ENCODE measurements at regions not wholly inside any gene's neighbourhood (a gene's known extent, or its start where the extent isn't known, plus 50 kb on each side); places are given as distances from the start of the nearest gene placed in this dataset.
A peak's percentile ranks its signal among the peaks of the same experiment; 100 is the strongest.

DNA sequence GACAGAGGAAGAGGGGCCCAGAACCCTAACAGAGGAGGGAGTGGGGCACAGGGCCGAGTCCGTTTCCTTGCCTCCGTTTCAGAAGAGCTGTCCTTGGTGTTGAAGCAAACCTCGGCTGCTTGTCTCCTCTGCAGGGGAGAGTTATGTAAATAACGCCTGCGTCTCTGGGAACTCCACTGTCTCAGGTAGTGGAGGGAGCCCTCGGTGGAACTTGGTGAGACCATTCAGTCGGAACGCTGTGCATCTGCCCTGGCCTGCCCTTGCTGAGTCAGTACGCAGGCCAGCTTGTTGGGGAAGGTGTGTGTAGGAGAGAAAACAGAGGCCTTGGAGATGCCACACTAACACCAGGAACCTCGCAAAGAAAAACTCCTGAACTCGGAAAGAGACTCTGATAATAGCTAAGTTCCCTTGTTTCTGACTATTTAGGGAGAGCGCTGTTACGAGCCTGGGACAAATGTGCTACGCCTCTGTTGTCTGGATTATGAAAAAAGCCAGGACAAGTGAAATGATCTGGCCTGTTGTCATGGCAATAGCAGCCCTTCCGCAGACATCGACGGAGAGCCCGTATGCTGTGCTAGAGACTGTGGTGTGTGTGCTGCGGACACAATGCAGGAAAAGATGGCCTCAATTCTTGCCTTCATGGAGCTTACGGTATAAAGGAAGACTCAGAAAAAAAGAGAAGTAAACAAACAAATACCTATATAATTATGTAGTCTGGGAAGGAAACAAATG is 94.6 kb upstream of the AKT3 start:
- DNase-seq (ENCODE audit: low read depth, low spot score) = no peak

DNA sequence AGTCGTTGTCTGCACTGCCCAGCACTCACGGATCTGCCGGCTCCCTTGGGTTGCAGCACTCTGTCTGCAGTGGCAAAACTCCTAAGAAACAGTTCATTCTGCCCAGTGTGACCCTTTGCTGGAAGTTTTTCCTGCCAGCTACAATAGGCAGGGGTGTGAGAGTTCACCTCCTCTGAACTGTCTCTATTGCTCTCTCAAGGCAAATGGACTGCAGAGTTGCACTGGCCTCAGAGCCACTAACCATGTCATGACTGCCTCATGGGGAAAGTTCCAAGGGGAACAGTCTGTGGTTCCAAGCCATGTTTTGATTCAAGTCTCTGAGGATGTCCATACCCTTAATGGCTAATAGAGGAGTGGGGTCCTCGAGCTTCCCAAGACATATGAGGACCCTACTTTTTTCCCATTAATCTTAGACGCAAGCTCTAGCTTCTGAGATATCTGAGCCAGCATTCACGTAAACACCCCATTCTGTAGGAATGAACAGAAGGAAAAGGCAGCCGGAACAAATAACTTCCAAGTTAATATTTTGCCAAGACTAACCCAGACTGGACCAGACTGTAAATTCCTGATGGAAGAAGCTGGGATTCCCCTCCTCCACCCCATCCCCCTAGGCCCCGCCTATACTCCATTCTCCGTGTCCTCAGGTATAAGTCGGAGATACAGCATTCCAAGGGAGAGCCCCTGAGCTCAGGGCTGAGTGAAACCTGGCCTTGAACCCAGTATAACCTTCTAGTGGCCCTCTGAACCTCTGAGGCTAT is 93.8 kb upstream of the AKT3 start:
- no peak for DNase-seq (ENCODE audit: low read depth, low spot score)

DNA sequence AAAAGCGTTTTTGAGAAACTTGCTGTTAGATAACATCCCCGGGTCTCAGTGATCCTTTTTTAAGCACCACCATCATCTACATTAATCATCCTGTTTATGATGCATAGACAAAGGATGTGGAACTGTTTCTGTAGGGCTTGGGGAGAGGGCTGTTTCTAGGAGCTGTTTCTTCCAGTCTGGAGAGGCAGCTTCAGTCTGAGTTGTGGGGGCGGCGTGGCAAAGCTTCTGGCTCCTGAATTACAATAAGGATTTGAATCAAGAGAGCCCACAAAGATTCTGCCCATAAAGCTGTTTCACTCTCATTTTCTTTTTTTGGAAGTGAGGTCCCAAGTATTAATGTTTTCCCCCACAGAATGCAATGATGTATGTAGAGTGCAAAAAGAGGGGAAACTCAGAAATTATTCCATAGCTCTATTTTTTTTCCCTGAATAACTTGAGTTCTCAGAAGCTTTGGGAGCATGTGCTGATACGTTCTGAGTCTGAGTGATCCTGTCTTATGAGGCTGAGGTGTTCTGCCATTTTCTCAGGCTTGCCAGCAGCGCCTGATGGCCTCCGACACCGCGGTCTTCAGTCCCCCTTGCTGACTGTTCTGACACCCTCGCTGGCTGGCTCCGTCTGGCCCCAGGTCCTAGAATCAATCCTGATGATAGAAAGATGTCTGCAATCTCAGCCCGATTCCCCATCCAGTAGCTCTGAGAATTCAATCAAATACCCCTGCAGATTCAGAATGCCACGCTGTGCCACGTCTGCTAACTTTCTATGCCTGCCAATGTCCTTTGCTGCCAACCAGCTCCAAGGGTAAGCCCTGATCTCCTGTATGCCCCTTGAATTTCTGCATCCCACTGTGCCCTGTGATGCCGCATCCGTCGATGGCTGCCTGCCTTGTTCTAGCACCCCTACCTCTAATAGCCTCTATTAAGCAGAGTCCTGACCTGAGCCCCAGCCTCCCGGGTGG is 92.4 kb upstream of the AKT3 start:
- DNase-seq (ENCODE audit: low read depth, low spot score) = no peak

DNA sequence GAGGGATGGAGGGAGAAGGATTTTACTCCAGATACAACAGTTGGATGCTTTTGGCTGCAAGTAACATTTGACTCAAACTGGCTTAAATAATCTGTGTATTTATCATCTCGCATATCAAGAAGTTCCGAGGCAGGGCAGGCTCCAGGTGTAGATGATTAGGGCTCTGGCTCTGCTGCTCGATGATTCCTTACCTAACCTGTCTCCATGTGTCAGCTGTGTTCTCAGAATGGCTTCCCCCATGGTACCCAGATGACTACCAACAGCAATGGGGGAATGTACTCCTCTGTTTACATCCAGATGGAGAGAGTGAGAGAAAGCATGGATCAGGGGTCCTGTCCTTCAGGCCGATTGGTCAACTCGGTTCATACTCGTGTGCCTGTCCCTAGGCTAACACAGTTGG is 90.4 kb upstream of the AKT3 start:
- DNase-seq (ENCODE audit: low read depth, low spot score) = no peak

DNA sequence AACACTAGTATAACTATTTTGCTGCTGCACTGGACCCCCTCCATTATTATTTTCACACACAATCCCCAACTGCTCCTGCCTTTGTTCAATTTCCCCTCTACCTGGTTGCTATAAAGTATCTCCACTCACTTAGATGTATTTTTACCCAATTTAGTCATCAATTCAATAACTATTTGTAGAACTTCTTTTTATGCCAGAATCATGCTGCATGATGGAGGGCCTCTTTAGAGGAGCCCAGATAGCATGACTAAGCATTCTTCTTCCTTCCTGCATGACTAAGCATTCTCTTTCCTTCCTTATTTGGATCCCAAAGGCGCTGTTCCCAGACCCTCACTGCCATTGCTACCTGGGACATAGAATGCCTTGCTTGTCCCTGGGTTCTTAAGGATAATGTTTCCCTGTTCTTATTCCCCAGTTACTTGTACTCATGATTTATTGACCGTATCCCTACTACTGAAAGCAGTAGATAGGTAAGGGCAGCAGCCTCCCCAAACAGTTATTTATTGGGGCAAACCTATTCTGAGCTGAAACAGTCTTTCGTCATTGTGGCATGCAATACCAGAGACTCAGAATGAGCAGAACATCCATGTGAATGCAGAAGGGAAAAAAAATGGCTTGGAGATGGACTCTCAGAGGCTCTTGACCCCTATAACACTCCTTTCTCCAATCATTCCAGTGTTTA is 89.3 kb upstream of the AKT3 start:
- no peak for DNase-seq (ENCODE audit: low read depth, low spot score)

DNA sequence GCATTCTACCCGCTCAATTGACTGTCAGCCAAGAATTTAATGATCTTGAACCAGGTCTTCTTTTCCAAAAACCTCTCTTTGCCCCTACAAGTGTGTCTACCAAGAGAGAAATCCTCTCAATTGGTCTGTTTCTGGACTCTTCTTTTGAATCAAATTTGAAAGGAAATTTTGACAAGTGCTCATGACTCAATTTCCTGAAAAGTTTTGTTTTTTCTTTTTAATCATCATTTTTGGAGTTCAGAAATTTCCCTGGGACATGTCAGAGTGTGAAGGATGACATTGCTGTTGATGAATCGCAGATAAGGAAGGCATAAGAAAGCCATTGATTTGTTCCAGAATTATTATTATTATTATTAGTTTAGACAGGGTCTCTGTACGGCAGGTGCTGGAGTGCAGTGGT is 88.2 kb upstream of the AKT3 start:
- DNase-seq (ENCODE audit: low read depth, low spot score) = no peak

DNA sequence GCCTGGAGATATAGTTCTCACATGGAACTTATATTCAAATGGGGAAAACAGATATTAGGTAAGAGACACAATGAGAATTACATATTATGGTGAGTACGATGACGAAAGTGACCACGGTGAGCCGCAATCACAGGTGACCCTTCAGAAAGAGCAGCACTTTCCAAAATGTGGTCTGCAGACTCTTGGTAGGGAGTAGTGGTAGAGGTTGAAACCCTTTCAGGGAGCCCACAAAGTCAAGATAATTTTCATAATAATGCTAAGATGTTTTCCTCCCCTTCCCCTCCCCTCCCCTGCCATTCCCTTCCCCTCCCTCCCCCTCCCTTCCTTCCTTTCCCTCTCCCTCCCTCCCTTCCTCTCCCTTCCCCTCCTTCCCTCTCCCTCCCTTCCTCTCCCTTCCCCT is 83.5 kb upstream of the AKT3 start:
- DNase-seq (ENCODE audit: low read depth, low spot score) = no peak

DNA sequence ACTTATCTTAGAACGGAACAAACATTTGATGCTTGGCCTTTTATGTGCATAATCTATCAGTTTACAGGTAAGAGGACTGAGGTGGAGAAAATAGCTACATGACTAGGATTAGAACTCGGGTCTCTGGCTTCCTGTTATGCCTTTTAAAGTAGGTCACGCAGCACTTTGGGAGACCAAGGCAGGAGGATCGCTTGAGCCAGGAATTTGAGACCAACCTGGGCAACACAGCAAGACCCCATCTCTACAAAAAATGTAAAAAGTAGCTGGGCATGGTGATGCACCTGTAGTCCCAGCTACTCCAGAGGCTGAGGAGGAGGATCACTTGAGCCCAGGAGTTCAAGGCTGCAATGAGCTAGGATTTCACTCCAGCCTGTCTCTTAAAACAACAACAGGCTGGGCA is 81.9 kb upstream of the AKT3 start:
- DNase-seq (ENCODE audit: low read depth, low spot score) = no peak

DNA sequence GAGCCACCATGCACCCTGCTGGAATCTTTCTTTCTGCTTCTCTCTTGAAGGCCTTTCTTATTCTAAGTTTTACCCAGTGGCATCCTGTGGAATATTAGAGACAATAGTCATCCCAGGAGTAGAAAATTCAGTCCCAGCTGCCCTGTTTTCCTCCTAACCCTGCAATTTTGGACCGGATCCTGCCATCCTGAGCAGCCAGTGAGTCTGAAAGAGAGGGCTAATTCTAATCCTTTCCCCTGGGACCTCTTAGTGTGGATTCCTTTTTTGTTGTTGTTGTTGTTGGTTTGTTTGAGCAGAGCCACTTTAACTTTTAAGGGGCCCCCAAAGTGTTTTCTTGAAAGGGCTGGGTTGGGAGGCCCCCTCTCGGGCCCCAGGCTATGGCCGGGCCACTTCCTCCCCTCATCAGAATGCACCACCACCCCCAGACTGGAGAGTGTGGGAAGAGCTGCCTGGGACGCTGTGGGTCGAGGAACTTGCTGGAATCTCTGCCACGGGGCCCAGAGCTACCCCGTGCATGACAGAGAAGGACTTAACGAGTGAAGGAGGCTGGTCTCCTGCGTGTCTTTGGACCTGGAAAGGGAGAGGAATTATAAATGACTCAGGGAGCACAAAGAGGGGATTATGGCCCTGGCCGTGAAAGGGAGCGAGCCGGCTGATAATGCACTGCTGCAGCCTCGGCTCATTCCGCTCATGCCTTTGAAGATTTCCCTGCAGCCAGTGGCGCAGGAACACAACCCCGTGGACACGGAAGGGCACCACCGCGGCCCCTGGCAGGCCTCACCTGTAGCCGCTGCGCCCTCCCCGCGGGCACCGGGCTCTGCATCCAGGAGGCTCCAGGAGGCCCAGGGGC is 81.0 kb upstream of the AKT3 start:
- DNase-seq (ENCODE audit: low read depth, low spot score) = no peak

DNA sequence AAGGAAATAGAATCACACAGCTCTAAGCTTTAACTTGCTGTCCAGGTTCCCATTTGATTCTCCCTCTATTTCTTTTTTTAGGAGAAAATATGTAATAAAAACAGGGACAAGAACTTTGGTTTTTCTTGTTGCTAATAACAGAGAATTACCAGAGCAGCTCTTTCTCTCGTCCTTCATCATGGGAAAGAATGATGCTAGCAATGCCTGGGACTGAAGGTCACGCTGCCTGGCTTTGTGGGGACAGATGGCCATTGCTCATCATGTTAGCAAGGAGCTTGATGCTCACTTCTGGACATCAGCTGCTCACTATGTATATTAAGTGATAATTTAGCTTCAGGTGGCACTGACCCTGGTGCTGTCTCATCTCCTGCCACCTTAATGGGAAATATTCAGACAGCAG is 77.3 kb upstream of the AKT3 start:
- DNase-seq (ENCODE audit: low read depth, low spot score) = no peak

DNA sequence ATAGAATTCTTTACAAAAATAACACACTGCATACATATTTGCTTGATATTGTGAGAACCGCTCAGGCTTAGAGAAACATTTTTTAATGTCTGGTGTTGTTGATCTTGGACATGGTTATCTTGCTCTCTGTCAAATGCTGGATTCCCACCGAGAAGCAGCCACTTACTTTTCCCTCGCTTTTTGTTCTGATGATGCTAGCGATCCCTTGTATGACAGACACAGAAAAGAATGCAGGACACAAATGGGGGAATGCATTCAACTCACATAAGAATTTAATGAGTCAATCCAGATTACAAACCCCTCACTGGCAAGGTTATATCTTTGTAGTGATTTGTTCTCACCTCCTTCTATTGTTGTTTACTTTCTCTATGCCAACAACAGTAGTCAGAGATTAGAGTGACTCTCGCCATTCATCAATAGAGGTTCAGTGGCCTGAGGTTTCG is 76.8 kb upstream of the AKT3 start:
- DNase-seq (ENCODE audit: low read depth, low spot score) = peak; percentile 91

DNA sequence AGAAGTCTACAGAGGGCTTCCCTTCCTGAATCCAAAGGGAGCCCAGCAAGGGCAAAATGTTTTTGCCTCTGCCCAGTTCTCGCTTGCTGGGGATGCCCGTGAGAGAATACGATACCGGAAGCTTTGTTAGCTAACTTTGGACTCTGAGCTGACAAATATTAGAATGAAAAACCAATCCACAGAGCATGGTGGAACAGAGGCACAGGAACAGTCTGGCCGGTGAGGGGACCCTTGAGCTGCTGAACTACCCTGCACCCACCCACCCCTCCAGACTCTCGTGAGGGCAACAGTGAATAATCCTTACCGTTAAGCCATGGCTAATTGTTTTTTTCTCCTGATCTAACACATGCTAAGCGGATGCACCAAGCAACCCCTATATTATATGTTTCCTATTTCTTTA is 76.3 kb upstream of the AKT3 start:
- no peak for DNase-seq (ENCODE audit: low read depth, low spot score)

DNA sequence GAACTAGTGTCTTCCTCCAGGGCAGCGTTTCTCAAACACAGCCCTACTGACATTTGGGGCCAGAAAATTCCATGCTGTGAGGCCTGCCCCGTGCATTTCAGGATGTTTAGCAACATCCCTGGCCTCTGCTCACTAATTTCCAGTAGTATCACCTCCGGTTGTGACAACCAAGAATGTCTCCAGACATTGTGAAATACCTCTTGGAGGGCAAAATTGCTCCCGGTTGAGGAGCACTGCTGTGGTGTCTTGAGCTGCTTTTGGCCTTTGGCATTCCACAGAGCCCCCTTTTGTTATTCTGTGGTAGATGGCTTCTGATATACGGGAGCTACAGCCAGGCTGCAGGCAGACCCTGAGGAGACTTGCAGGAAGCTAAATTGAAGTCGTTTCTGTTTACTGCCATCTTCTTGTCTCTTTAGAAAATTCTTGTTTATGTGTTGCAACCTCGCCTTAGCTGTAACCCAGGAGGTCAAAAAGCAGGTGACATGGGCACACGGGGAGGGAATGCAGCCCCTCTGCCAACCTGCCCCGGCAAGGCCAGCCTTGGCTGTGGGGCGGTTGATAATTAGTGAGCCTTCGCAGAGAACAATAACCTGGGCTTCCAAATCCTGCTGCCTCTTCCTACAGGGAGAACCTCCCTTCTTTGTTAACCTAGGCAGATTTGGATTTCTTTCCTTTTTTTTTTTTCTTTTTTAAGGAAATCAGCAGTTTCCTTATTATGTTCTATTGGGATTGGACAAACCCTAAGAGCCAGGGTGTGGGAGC is 74.7 kb upstream of the AKT3 start:
- no peak for DNase-seq (ENCODE audit: low read depth, low spot score)

DNA sequence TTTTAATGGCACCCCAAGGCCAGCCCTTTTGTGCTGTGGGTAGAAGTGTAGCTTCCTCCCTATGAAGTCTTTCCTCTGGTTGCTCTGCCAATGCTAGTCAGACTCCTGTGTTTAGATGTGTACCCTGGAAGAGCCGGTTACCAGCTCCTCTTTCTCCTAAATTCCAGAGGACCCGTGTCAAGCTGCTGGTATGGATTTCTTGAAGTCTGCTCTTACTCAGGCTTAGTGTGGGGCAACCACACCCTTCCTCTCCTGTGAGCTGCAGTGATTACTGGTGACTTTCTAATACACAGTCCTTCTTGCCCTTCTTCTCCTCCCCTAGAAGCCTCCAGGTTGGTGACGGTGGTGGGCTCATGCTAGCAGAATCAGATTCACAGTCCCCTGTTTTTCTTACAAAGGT is 74.1 kb upstream of the AKT3 start:
- DNase-seq (ENCODE audit: low read depth, low spot score) = no peak

DNA sequence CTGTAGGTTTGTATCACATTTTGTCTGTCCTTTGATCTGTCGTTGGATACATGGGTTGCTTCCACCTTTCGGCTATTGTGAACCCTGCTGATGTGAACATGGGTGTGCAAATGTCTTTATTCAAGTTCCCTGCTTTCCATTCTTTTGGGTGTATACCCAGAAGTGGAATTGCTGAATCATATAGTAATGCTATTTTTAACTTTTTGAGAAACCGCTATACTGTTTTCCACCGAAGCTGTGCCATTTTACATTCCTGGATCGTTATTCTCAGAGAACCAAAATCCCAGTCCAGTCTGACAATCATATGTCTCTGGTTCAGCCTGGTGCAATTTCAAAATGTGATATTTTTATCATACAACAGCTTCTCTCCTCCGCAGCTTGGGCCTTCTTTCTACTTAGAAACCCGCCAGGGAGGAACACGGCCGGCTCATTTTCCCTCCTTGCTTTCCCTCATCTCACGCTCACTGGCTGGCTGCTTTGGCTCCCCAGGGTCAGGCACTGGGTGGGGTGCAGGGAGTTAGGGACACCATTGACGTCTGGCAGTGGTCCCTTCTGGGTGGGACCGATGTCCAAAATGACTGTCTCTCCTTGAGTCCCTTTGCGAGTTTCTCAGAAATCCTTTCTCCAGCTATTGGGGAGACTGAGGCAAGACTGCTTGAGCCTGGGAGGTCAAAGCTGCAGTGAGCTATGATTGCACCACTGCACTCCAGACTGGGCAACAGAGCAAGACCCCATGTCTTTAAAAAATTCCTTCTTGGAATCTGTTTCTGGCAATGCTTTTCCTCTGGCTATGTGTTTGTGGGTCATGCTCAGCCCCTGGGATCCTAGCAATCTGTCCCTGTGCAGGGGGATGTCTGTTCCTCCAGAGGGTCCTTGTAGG is 73.5 kb upstream of the AKT3 start:
- no peak for DNase-seq (ENCODE audit: low read depth, low spot score)

DNA sequence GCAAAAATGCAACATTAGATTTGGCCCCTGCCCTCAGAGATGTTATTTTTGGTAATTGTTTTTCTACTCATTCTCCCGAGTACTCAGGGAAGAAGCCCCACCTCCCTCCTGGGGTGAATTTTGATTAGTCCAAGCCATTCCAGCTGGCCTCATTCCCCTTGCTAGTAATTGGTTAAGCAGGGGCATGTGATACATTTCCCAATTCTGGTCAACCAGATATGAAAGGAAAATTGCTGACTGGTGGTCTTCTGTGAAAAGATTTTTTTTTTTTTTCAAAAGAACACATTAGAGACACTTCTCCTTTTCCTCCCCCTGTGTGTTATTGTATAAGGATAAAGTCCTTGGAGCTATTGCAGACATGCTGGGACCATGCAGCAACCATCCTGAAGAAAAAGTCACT is 71.1 kb upstream of the AKT3 start:
- no peak for DNase-seq (ENCODE audit: low read depth, low spot score)

DNA sequence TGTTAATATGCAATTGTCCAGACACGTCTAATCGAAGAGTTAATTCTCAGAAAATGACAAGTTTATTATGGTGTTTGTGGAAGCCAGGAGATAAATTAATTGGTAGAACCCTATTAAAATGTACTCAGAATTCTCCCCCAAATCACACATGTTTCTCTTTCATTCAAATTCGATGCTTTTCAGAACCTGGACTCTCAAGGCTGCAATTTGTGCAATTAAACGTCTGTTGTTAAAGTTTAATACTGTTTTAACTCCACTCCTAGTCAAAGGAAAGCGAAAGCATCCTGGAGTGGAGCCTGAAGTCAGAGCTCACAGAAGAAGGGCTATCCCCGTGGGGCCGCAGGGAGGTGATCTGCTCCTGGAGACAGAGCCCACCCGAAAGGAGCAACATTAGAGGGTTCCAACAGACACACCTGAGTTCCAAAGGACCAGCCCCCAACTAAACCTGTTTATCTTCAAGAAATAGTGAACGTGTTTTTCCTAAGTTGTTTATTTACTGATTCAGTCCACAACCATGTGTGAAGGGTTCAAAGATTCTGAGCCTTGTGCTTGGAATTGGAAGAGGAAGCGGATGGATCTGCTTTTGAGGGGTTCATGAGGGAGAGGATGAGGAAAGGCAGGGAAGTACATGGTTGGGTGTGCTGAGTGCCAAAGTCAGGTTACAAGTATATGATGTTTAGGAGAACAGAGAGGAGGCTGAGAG is 68.0 kb upstream of the AKT3 start:
- DNase-seq (ENCODE audit: low read depth, low spot score) = no peak

DNA sequence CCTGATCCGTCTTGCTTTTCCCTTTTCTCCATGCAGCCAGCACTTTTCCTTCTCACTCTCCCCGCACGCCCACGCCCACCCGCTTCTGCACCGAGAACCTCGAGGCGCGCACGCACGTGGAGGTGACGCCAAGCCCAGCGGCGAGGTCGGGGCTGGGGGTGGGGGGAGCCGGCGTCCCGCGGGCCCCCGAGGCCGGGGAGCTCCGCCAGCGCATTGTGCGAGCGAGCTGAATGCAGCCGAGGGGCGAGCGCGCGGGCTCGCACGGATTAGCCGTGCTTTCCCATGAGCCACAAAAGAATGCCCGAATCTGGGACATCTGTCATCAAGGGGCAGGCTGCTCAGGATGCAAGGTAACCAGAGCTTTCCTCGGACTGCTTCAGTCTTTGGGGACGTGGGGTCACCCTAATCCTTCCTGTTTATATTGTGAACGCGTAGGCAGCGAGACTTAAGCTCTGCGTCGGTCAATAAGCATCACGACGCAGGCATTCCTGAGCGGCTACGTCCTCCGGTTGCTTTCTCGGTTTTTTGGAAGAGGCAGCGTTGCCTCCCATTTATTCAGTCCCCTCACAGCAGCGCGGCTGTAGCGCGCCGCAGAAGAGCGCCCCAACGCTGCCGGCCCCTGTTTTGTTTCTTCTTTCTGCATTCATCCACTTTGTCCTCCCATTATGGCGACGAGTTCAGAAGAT is 67.3 kb upstream of the AKT3 start:
- peak; percentile 54 for DNase-seq (ENCODE audit: low read depth, low spot score)
